Fibroblast of the aortic adventitia (primary cell): ENCODE measurements at regions not wholly inside any gene's neighbourhood (a gene's known extent, or its start where the extent isn't known, plus 50 kb on each side); places are given as distances from the start of the nearest gene placed in this dataset.
A peak's percentile ranks its signal among the peaks of the same experiment; 100 is the strongest.

Experiments
- DNase-seq: peaks from one replicate; pipeline ENCODE4 v3.0.0-alpha.2; 2010; ENCODE audit warnings: low read depth
- H3K4me3 ChIP-seq: 2 replicates; pipeline ENCODE4 v1.5.1; 2011; ENCODE audit warnings: low read depth, mild to moderate bottlenecking, control low read depth, low read length, moderate library complexity
- TF ChIP-seq, protein P1 (sequence below): IDR thresholded peaks from 2 replicates; pipeline ENCODE4 v1.5.1; 2011; ENCODE audit warnings: mild to moderate bottlenecking, low read length, control low read depth, inconsistent platforms; ENCODE audit not compliant: insufficient read depth

DNA sequence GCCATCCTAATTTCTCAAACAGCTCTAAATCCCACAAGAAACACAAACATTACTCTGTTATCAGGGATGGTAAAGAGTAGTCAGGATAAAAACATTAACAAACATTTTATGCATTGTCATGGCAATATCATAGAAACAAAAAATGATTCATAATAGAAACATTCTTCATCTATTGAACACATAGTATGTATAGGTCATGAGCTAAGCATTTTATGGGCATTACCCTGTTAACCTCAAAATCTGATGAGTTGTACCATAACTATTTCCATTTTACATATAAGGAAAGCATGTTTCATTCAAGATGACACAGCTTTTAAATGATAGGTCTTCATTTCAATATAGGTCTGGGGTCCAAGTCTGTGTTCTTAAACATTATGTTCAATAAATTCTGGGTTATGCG, 344.9 kb downstream of the RND3 start:
- no peak overlapping the region for H3K4me3 ChIP-seq
- TF ChIP-seq, protein P1, sequence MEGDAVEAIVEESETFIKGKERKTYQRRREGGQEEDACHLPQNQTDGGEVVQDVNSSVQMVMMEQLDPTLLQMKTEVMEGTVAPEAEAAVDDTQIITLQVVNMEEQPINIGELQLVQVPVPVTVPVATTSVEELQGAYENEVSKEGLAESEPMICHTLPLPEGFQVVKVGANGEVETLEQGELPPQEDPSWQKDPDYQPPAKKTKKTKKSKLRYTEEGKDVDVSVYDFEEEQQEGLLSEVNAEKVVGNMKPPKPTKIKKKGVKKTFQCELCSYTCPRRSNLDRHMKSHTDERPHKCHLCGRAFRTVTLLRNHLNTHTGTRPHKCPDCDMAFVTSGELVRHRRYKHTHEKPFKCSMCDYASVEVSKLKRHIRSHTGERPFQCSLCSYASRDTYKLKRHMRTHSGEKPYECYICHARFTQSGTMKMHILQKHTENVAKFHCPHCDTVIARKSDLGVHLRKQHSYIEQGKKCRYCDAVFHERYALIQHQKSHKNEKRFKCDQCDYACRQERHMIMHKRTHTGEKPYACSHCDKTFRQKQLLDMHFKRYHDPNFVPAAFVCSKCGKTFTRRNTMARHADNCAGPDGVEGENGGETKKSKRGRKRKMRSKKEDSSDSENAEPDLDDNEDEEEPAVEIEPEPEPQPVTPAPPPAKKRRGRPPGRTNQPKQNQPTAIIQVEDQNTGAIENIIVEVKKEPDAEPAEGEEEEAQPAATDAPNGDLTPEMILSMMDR = no peak
- DNase-seq = peak; percentile 69

DNA sequence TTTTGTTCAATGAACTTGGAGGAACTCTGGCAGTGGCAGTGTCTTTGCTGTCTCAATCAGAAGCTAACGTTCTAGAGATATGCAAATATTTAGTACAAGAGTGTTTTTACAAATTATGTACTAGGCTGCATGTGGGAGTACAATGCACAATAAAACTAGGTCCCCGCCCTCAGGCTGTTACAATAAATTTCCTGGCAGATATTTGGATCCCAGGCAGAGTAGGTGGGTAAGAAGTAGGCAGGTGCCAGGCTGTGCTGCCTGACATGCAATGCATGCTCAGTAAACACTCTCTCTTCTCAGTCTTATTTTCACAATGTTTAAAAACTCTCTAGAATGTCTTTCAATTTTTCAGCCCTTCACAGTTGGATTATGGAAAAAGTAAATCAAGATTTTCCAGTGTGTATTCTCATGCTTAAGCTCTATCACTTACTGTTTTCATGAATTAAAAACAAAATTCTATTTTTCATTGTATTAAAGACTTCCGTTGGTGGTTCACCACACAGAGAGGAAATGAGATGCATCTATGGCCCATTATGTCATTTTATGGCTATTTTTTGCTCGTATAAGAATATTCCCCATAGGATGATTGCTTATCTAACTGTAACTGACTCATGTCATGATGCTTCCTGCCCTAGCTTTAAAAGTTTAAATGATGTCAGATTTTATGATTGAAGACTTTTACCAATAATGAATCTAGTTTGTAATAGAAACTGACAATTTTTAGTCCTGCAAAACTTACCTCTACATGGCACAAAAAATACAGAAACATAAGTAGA, 346.1 kb downstream of the RND3 start:
- H3K4me3 ChIP-seq = no peak overlapping the region
- DNase-seq = no peak
- TF ChIP-seq, protein P1 = no peak

DNA sequence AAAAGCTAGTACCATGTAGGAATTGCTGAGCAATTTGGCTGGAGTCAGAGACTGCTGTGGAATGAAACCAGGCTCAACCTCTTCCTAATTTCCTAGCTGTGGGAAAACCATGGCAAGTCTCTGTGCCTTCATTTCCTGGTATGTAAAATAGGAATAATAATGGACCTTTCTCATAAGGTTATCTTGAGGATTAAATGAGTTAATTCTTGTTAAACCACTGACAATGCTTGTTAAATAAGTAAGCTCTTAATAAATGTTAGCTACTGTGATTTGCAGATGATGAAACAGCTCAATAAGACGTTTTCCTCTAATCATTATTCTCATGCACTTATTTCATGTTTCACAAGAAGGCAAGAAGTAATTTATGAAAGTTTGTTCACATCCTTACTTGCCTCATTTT, 346.7 kb downstream of the RND3 start:
- TF ChIP-seq, protein P1 = no peak
- no peak overlapping the region for H3K4me3 ChIP-seq
- no peak for DNase-seq

DNA sequence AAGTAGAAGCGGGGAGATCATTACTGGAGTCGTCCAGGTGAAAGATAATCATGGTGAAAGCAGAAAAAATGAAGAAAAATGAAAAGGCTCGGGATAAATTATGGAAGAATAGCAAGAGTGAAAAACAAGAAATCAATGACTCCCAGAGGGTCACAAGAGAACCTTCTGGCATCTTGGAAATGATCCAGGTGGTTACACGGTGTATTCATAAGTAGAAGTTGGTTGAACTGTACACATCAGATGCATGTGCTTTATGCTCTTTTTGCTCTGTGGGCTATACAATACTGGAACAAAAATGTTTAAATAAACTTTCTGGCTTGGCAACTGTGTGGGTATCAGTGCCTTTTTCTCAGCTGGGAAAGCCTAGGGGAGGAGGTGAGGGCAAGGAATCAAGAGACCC, 348.9 kb downstream of the RND3 start:
- TF ChIP-seq, protein P1 = no peak
- H3K4me3 ChIP-seq = no peak overlapping the region
- no peak for DNase-seq

DNA sequence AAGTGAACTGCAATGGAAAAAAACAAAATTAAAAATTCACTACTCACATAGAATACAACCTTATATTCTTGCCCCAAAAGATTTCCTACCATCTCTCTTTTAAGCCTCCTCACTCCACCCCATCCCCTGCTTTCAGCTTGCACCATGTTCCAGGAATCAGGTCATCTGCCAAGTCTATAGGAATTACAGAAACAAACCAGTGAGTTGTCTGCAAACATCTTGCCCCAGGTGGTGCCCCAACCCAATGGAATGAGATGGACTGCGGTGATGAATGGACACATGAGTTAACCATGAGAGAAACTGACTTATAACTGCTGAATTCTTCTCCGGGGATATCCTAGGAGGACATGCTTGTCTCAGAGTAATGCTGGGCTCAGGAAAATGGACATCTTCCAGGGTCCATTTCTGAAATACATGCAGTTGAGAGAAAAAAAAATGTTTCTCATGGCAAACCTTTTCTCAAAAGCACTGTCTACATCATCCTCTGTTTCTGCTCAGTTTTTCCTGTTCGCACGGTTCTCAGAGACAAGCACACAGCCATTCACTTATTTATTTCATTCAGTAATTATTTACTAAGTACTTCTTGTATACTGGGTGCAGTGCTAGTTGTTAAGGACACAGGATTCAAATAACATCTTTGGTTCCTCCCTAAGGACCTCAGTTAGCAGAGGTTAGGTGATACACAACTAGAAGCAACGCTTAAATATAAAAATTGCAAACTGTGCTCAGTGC, 350.0 kb downstream of the RND3 start:
- TF ChIP-seq, protein P1 = no peak
- no peak overlapping the region for H3K4me3 ChIP-seq
- DNase-seq = no peak

DNA sequence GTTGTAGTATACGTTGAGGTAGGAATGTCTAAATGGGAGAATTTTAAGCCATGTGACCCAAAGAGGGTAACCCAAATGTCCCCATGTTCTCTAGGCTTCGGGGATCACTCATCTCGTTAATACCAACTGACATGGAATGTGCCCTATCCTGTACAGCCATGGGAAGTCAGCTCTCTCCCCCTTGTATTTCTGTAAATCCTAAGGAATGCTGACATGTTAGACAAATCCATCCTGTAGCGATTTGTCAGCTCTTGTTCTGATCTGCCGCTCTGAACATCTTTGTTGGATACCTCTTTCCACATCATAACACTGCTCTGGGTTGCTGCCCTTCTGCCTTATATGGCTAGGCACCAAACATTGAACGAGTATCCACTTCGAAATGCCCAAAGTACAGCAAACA, 350.6 kb downstream of the RND3 start:
- DNase-seq = no peak
- TF ChIP-seq, protein P1 = no peak
- H3K4me3 ChIP-seq = no peak overlapping the region
